ENCODE measurements at regions not wholly inside any gene's neighbourhood (a gene's known extent, or its start where the extent isn't known, plus 50 kb on each side); places are given as distances from the start of the nearest gene placed in this dataset.

DNA sequence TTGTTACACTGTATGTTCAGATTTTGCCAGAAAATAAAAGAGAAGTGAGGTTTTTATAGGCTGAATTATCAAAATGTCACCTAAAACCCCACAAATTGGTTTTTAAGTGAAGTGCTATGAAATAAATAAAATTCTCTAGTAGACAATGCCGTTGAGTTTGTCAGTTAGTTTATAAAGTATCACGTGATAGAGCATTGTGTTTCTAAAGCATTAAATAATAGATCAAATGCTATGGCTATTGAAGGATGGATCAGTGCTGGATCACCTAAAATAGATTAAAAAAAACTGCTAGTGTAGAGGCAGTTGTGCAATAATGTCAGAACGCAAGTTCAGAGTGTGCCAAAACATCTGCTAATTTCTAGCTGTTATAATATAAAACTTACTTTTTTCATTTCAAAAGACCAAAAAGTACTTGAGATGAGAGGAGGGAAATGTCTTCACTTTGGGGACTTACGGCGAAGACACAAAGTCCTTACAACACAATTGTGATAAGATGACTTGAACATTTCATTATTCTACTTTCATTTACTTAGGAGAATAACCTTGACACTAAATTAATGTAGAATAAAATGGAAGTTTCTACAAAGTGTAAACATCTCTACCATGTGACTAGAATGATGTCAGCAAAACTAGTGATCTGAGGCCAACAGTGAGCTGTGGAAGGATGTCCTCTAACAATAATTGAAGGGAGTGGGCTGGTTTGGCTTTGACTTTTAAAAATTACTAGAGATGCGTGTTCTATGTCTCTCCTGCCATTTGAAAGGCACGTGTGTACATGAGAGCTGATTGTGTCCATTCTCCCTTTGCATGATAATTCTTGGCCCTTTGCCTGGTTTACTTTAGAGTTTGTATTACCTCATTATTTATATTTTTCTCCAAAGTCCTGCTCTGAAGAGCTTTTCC, 154.4 kb upstream of the PDE3A start:
- DNase-seq: no peak

DNA sequence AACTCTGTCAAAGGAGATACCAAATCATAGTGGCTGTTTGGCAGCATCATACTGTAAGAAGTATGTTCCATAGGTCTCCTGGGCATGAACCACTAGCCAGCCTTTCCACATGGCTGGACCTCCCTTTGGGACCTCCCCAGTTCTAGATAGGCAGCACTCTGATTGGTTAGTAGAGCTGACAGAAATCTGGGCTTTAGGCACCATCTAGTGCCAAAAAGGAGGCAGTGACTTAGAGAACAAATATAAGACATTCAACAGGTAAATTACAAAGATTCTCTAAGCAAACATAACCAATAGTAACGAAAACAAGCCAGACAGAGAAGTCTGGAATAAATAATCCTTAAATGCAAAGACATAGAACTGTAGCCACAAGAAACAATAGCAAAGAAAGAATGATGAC, 148.0 kb upstream of the PDE3A start:
- peak in 2 of 3 experiments; percentile 13 to 62 for DNase-seq

DNA sequence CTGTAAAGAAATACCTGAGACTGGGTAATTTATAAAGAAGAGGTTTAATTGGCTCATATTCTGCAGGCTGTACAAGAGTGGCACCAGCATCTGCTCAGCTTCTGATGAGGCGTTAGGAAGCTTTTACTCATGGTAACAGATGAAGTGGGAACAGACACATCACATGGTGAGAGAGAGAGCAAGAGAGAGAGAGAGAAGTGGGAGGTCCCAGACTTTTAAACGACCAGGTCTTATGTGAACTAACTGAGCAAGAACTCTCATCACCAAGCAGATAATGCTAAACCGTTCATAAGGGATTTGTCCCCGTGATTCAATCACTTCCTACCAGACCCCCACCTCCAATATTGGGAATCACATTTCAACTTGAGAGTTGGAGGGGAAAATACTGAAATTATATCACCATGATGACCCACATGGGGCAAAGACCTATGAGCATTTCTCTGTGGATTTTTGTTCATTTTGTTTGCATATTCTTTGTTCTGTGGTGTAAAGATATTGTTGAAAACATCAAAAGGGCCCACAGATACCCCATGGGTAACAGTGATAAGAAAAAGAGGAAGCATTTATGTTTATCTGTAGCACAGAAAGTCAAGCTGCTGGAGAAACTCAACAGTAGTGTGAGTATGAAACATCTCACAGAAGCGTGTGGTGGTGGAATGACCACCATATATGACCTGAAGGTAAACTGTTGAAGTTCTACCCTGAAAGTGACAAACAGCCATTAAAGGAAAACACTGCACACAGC, 135.2 kb upstream of the PDE3A start:
- no peak for DNase-seq

DNA sequence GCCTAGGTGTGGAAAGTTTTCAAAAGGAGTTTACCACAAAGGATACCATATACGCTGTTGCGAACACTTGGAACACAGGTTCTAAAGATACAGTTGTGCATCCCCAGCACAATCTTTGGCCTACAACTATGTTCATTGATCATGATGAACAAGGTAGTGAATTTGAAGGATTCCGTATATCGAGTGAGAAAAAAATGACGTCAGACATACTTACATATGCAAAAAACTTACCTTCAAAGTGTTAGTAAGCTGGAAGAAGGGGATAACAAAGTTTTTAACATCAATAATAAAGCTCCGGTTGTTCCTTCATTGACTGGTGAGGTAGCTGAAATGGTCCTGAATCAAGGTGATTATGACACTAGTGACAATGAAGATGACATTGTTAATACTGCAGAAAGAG, 133.9 kb upstream of the PDE3A start:
- DNase-seq: no peak

DNA sequence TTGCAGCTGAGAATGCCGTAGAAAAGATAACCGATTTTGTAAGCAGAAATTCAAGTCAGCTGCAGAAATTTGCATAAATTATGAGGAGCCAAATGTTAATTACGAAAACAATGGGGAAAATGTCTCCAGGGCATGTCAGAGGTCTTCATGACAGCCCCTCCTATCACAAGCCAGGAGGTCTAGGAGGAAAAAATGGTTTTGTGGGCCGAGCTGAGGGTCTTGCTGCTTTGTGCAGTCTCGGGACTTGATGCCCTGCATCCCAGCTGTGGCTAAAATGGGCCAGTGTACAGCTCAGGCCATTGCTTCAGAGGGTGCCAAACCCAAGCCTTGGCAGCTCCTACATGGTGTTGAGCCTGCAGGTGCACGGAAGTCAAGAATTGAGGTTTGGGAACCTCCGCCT, 131.2 kb upstream of the PDE3A start:
- no peak for DNase-seq

DNA sequence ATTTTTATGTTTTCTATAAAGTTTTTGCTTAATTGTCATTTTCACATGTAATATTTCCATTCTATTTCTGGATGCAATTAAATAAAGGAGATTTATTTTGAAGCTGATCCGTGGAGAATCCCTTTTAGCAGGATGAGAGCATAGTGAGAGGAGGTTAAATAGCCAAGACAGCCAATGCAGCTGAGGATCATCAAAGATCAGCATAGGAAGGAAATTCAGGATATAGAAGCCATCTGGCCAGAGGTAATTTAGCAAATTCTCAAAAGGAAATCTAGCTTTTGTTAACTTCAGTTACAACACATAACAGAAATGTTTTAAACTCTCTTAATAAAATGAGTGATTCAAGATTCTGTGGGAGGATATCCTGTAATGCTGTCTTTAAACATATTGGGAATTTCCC, 122.8 kb upstream of the PDE3A start:
- no peak for DNase-seq

DNA sequence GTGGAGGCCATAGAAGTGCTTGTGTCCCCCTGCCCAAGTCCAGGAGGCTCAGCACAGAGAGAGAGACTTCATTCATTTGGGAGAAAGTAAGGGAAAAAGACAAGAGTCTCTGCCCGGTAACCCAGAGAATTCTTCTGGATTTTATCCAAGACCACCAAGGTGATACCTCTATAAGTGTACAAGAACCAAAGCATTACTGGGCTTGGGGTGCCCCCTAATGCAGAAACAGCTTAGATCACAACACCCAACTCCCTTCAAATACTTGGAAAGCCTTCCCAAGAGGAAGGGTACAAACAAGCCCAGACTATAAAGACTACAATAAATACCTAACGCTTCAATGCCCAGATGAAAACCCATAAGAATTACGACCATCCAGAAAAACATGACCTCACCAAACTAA, 119.7 kb upstream of the PDE3A start:
- no peak for DNase-seq

DNA sequence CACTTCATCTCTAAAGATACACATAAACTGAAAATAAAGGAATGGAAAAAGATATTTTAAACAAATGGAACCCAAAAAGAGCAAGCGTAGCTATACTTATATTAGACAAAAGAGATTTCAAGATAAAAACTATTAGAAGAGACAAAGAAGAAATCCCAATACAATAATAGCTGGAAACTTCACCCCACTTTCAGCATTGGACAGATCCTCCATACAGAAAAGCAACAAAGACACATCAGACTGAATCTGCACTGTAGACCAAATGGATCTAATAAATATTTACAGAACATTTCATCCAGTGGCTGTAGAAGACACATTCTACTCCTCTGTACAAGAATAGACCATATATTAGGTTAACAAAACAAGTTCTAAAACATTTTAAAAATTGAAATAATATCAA, 117.6 kb upstream of the PDE3A start:
- DNase-seq: no peak

DNA sequence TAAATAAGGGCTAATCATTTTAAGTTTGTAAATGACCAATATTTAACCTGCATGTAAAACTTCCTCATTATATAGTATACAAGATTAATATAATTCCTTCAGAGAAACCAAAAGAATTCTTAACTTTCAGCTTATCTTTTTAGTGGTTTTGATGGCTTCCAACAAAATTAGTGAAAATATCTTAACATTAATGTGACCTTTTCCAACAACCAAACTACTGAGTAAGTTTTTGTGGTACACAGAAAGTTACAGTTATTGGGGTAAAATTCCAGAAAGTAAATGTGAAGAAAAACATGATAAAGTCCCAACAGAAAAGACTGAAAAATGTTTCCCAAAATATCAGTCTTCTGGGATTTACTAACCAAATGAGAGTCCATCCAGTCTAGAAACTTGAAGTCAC, 111.0 kb upstream of the PDE3A start:
- no peak for DNase-seq

DNA sequence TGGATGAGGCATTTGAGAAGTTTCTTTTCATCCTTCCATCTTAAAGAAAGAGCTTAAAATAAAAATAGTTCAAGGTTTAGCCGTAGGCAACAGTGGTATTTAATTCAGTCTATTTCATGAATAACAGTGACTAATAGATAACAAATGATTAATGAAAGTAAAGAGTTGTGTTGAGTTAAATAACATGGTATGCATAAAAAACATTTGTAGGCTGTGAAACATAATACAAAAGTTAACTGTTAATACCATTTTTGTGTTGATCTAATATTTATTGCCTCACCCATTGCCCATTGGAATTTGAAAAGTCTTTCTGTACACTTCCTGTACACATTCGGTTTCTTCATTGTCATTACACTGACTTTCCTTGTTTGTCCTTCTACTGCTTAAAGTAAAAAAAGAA, 108.6 kb upstream of the PDE3A start:
- DNase-seq: no peak

DNA sequence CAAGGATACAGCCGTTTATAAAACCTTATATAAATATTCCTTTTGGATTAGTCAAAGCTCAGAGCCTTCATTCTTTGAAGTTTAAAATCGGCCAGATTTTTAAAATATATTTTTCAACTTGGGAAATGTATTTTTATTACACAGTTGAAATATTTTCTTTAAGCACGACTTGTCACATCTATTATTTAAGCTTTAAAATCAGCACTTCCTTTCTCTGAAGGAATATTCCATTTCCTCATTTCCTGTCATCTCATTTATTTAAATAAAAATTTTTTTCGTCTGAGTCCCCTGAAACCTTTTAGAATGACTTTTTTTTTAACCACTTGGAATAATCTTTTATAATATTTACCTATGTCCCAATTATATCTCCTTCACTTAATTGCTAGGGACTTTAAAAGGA, 107.5 kb upstream of the PDE3A start:
- no peak for DNase-seq

DNA sequence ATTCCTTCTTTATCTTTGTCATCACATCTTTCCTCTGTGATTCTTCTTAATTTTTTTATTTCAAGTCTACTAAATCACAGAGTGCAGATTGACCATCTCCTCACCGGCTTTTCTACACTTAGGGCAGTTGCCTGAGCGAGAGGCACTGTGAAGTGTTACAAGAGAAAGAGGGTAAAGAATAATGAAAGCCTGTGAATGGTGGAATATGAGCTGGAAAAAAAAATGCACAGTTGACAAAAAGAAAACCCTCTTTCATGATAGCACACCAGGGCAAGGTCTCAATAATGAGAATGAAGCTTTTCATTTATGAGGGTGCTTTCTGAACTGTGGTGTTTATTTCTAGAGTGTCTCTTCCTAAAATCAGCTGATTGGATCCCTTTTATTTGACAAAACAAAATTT, 106.2 kb upstream of the PDE3A start:
- no peak for DNase-seq

DNA sequence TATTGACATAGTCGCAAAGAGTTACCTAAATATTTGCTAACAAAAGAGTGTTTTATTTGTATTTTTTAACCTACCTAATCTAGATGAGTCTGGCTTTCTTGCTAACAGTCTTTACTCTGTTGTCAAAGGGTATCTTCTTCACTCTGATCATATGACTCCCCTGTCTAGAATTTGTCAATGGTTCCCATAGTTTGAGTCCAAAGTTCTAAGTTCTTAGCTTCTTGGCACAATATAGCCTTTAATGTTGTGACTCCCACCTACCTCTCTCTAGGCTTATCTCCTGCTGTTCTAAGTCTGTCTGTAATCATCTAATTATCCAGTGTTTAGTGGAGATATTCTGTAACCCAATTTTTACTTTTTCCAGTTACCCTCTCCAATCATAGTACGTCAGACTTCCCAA, 104.3 kb upstream of the PDE3A start:
- DNase-seq: no peak

DNA sequence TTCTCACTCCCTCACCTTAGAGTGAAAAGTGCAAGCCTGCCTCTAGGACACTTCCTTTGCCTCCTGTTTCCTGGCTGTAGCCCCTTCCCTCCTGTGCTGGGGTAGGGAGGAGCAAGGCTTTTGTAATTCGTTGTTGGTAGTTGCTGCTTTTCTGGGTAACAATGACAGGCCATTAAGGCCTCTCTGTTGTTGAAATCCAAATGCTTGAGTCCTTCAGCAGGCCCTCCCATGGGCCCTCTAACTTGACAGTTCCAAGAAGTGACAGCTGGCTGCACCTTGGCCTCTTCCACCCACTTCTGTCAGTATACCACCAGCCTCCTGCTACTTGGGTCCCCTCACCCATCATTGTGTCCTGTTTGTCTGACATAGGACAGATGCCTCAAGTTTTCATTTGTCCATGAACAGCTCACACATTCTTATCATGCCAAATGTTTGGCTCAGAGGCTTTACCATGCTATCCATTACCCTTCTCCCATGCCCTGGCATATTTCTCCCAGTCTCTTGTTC, 103.7 kb upstream of the PDE3A start:
- DNase-seq: no peak

DNA sequence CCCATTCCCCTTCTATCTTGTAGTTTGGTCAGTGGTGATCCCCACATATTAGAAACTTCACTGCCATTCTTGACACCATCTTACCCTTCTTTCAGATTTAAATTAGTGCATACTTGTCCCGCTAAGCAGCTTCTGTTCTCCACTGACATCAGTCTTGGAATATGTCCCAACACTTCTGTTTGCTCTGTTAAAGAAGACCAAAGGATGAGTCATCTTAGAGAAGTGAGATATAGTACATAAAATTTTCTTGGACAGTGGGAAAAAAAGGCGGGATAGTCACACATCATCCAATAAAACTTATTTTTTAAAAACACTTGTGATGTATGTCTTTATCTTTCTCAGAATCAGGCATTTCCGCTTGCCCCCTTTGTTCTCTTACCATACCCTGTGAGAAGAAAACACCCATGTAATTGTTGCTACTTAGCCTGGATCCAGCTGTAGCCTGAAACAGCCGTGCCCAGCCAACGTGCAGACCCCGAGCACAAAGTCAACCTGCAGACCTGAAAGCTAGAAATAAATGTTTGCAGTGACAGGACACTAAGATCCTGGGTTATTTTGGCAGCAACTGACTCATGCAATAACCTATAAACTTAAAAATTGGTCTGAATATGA, 100.1 kb upstream of the PDE3A start:
- no peak for DNase-seq

DNA sequence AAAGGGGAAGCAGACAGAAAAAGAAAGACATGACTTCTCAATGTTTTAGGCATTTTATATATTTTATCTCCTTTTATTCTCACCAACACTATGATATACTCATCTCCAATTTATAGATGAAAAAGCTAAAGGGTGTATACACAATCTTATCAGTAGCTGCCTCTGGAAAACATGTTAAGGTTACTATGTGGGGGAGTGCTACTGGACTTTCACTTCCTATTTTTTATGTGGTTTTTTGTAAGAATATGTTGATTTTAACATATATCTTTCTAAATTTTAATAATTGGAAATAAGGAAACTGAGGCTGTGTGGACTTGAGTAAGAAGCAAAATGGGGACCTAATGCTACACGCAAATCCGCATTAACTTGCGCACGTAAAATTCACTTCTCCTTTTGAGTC, 99.6 kb upstream of the PDE3A start:
- no peak for DNase-seq

DNA sequence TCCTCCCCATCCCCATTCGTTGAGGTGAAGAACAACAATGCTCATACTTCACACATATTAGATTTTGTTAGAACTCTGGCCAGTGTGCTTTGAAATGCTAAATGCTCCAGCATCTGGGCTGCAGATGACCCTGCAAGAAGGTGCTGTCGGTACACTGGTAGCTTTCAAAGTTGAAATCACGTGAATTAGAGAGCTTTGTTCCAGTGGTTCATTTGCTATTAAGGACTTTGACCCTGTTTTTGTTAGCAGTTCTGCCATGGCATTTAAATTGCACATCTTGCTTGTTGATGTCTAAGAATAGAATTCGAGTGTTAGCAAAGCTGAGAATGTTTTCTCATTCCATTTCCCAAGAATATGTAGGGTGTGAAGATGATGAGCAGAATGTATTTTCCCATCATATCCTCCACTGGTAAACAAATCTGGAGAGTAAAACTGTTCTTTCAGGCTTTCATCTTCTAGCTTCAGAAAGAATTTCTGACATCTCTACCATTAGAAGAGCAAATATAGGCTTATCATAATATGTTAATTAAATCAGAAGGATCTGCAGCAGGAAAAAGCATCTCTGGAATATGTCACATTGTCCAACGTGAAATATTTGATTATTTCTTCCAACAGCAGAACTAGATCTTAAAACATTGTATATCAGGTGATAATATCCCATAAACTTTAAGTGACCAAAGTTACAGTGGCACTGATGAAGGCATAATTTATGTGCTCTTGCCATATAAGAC, 98.8 kb upstream of the PDE3A start:
- DNase-seq: no peak

DNA sequence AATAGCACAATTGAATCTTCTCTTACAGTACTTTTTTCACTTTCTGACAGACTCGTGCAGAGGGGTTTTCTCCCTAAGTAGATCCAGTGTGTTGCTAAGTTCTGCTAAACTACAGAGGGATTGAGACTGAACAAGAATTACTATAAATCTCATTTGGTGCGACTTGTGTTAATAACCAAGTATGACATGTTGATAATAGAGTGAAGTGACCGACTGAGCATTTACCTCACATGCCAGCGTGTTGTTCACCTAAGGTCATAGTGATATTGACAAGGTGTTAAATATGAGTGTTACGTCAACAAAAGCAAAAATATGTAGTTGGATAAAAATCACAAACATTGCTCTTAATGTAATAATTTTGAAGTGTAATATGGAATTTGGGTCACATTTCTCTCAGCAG, 97.8 kb upstream of the PDE3A start:
- no peak for DNase-seq

DNA sequence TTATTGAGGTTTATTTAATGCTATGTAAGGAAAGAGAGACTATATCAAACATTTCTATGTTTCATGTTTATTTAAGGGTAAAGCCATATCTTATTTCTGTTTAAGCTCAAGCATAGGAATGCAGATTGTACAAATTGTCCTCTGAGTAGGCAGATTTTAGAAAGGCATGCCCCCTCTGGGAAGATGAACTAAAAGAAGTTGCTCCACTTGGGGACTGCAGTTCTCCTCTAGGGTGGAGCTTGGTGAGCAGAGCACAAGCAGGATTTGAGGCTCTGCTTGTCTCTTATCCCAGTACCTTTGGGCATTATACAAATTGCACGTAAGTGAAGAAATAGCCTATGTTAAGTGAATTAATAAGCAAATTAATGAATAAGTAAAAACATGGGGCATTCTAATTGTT, 96.2 kb upstream of the PDE3A start:
- no peak for DNase-seq

DNA sequence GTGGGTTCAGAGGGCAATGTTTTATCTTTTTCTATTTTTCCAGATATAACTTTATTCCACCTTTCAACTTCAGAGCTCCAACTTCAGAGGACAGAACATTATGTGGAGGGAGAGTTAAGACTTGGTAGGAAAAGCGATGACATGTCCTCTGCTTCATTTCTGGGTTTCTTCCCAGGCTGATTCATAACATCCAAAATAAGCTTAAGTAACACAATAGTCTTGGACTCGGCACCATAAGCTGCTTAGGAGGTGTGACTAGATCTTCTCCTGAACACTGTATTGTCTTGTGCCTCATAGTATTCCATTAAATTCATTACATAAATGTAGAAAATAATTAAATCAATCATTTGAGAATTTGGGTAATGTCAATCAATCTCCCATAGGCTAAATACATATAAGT, 95.5 kb upstream of the PDE3A start:
- DNase-seq: no peak

DNA sequence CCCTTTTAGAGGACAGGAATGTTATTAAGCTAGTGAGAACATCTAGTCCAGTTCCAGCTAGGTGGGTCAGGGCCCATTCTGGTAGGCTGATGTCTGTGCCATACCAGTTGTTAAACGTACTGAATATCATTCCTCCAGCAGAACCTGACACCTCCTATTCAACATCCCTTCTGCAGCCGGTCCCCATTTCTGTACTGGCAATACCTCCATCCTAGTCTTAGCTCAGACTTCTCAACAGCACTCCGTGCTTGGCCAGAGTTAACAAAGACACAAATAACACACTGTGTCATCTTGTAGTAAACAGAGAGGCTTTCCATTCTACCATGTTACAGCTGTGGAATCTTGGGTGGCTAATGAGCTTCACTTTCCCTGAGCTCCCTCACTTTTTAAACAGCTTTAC, 94.3 kb upstream of the PDE3A start:
- DNase-seq: no peak

DNA sequence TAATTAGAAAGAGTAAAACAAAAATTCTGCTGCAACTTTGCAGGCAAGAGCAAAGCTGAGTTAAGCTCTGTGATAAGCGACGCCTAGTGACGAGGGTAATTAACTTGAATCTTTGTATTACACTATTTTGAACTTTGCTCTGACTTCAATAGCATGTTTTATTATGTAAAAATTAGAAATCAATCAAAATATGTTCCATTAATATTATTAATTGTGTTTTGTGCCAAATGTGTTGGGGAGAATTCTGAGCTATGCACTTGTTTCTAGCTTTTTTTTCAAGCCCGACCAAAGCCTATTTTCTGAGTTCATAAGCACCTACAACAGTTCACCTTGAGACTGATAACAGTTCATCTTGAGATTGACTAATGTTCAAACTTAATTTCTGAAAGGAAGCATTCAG, 90.1 kb upstream of the PDE3A start:
- DNase-seq: no peak

DNA sequence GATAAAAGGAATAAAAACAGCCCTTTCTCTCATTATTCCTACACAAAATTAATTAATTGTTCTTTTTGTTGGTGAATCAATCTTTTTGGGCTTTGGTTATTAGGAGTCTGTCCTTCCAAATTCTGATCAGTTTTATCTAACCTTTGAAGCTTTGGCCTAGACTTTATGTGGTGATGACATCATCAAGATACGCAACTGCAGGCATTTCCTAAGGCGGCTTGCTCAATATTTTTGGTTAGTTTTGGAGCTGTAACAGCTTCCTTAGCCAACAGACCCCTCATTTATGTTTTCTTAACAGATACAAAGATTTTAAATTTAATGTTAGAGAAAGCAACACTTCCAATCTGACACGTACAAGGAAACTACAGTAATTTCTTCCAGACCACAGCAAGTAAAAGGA, 87.8 kb upstream of the PDE3A start:
- DNase-seq: no peak

All from NCI-H1417 (cell line).